Epithelial cell of esophagus (primary cell): ENCODE measurements at regions not wholly inside any gene's neighbourhood (a gene's known extent, or its start where the extent isn't known, plus 50 kb on each side); places are given as distances from the start of the nearest gene placed in this dataset.
"Not testable (repeated sequence)": the region's sequence is repeated elsewhere in the genome, so short reads cannot be mapped to it uniquely, and the experiment has no call there.

Source experiments
- DNase-seq: peaks from one replicate; pipeline ENCODE4 v3.0.0; 2010; ENCODE audit warnings: low read depth
- H3K4me3 ChIP-seq: 2 replicates; pipeline ENCODE4 v1.5.1; 2011; ENCODE audit warnings: mild to moderate bottlenecking, low read length, control low read depth
- CTCF ChIP-seq: IDR thresholded peaks from 2 replicates; pipeline ENCODE4 v1.5.1; 2011; ENCODE audit warnings: low read depth, mild to moderate bottlenecking, low read length, control low read depth, inconsistent platforms; ENCODE audit not compliant: insufficient read depth; ENCODE audit errors: missing control alignments

GRCh38 chr3:194061421-194062030, 74.4 kb upstream of the HES1 start:
- no peak for DNase-seq
- no peak for TF ChIP-seq CTCF
- no peak overlapping the region for H3K4me3 ChIP-seq

- DNase-seq, result no peak
- no peak overlapping the region for H3K4me3 ChIP-seq
- no peak for TF ChIP-seq CTCF
Observed at GRCh38 chr3:194062830-194063229, 73.1 kb upstream of the HES1 start.

- TF ChIP-seq CTCF, result no peak
- no peak for DNase-seq
- no peak overlapping the region for H3K4me3 ChIP-seq
Observed at GRCh38 chr3:194064380-194065332, 71.3 kb upstream of the HES1 start.

- H3K4me3 ChIP-seq, DNase-seq: not testable (repeated sequence)
Observed at GRCh38 chr3:194067327-194067726, 68.6 kb upstream of the HES1 start.

GRCh38 chr3:194067949-194068362, 68.0 kb upstream of the HES1 start:
- DNase-seq, result peak; percentile 68
- no peak for TF ChIP-seq CTCF
- no peak overlapping the region for H3K4me3 ChIP-seq

- no peak overlapping the region for H3K4me3 ChIP-seq
- DNase-seq, result peak; percentile 37
- TF ChIP-seq CTCF, result no peak
Observed at GRCh38 chr3:194069421-194070219, 66.3 kb upstream of the HES1 start.

GRCh38 chr3:194070220-194070633, 65.7 kb upstream of the HES1 start:
- no peak for DNase-seq
- no peak overlapping the region for H3K4me3 ChIP-seq
- TF ChIP-seq CTCF, result no peak
